GM12892 (cell line): ENCODE measurements at regions not wholly inside any gene's neighbourhood (a gene's known extent, or its start where the extent isn't known, plus 50 kb on each side); places are given as distances from the start of the nearest gene placed in this dataset.

Experiments
- POLR2A ChIP-seq: IDR thresholded peaks from 2 replicates; pipeline ENCODE4 v1.6.1; 2011; ENCODE audit warnings: low read depth, low read length, control low read depth
- TAF1 ChIP-seq: IDR thresholded peaks from 2 replicates; pipeline ENCODE4 v1.6.1; 2011; ENCODE audit warnings: low read depth, mild to moderate bottlenecking, control low read depth, low read length, borderline replicate concordance

- TF ChIP-seq POLR2A = no peak
- no peak for TF ChIP-seq TAF1
Measured at GRCh38 chr12:25364529-25365339, 114.0 kb upstream of the KRAS start.
